Femur (tissue), 1 donor: ENCODE measurements at regions not wholly inside any gene's neighbourhood (a gene's known extent, or its start where the extent isn't known, plus 50 kb on each side); places are given as distances from the start of the nearest gene placed in this dataset.
"Not testable (repeated sequence)": the region's sequence is repeated elsewhere in the genome, so short reads cannot be mapped to it uniquely, and the experiment has no call there.

Experiments used
- DNase-seq: peaks from one replicate; pipeline ENCODE4 v3.0.0-alpha.2; 2017

DNA sequence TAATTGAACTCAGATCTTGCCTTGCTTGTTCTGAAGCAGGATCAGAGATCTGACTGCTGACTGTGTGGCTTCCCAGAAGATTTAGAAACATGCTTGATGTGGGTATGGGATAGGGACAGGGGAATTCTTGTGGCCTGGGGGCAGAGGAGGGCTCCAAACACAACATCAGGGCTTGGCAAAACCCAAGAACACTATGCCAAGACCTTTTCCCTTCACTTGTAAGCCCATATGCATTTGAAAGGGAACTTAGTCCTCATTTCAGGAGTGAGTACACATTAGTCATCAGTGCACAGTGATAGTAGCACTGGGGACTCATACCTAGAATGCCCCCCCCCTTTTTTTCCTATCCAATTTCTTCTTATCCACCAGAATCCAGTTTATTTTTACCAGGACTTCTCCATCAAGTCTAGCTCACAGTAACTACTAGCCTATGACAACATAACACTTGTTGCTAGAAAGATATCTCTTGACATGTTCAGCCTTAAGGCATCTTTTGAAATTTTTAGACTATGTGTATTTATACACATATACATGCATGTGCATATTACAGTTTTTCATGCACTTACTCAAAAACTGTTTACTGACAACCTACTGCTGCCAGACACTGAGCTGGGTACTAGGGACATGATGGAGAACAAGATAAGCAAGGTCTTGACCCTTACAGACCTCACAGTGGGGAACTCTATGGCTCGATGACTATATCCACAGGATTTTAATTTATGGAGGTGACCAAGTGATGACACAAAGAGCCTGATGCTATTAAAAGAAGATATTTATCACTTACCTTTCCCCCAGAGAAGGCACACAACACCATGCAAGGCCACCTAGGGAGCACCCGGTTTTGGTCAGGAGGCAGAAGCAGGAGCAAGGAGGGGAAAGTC lies 158.3 kb upstream of the MAP3K1 start:
- DNase-seq: no peak

DNA sequence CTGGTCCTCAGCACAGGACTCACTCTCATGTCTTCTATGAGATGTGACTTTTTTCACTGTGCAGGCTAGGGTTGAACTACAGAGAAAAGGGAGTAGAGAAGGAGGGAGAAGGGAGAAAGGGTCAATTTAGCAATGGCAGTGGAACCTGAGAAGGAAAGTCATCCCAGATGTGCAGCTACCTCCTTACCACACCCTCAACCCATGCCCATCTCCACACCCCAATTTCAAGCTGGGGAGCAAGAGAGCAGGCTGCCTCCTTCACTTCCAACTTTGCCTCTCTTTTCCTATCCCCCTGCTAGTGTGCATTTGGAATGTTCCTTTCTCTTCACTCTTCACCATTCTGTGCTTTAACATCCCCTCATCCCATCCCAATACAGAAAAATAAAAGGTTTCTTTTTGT lies 163.5 kb upstream of the MAP3K1 start:
- DNase-seq: no peak

DNA sequence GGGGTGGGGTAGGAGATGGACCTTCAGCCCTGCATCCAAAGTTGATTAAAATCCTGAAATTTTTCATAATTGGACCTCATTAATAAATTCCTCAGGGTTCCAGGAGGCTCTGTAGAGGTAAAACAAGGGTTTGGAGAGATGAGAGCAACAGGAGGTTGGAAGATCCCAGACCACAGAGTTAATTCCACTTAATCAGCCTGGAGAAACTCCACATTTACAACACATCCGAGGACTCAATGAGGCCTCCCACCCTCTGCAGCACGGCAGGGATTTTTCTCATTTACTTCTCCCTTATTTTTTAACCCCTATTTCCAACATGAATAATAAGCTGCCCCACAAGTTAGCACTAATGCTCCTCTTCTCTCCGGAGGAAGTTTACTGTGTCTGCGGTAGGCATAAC lies 165.0 kb upstream of the MAP3K1 start:
- DNase-seq: no peak

DNA sequence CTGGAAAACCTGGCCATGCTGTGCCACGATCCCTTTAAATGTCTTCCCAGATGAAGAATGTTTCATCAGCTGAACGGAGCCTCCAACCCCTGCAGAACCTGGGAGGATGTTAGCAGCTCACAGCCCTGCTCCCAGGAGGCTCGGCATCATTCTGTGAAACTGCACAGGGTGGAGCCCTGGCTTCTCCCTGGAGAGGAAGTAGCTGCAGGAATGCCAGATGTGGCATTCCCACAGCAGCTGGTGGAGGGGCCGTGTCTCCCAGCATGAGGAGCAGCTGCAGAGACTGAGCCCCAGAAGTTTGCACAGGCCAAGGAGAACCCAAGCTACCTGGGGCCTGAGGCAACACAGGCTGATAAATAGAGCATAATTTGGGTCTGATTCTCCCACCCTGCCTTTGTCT lies 165.8 kb upstream of the MAP3K1 start:
- no peak for DNase-seq

DNA sequence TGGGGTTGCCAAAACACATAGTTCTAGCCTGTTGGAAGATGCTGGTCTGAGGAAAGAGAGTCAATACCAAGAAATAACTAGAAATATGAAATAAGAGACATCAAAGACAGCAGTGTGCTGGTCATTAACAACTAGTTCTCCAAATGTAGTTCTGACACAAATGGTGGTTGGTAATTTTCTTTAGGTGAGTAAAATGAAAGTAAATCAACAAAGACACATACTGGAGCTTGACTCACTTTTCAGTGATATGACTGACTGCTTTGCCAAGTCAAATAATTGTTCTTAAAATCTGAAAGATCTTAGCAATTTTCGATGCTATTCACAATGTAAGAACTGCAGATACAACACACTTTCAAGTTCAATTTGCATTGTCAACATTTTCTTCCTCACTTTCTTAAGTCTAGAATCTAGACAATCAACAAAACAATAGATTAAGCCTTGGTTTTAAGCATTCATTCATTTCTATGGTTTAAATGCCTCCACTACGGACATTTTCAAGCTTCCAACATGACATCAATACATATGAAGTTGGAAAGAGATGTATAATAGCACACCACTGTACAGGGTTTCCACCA lies 166.8 kb upstream of the MAP3K1 start:
- no peak for DNase-seq

DNA sequence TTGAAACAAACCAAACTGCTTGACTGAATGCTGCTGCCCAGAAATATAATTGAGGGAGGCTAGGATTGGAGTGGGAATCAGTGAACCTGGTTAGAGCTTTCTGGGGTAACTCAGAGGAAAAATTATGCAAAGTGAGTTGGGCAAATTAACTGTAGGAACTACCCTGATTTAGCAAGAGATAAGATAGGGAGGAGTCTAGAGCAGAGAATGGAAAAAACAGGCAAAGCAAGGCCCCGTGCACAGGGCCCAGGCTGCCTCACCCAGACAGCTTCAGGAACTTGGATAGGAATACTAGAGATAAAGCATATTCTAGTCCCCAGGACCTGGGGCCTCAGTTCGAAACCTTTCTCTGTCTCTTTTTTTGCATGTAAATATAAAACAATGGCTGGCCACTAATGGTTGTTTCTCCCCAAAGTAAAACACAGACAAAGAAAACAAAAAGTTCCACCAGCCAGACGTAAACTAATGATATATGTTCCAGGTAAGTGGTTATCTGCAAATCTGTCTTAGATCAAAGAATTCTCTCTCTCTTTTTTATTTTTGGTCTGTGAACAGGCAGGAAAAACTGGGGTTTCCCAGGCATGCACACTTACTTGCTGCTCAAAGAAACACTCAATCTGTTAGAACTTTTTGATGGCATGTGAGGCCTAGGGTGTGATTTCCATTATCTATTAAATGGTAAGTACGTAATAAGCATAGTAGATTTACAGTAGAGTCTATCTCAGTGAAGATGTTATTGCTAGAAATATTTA lies 168.1 kb upstream of the MAP3K1 start:
- no peak for DNase-seq

DNA sequence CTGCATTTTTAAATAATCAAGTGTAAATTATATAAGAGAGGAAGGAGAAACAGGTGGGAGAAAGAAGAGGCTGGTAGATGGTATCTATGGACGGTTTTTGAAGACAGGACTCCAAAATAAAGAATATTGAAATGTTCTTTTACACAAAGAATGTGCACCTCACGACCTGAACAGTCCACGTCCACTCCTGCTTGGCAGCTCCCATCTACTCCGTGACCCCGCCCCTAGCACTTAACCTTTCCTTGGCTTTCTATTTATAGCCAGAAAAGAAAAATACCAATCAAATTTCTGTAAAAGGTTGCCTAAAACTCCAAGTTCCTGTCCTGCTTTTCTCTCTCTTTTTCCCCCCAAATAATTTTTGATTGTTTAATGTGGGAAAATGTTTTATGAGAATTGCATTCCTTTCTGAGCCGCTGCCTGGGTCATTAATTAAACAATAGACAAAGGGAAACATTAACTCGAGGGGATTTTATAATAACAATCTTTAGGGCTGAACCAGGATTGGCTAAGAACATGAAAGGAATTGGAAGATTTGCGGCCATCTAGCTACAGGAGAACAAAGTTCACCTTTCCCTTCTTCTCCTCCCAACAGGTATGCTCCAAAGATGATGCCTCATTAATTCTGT lies 173.6 kb upstream of the MAP3K1 start:
- no peak for DNase-seq

DNA sequence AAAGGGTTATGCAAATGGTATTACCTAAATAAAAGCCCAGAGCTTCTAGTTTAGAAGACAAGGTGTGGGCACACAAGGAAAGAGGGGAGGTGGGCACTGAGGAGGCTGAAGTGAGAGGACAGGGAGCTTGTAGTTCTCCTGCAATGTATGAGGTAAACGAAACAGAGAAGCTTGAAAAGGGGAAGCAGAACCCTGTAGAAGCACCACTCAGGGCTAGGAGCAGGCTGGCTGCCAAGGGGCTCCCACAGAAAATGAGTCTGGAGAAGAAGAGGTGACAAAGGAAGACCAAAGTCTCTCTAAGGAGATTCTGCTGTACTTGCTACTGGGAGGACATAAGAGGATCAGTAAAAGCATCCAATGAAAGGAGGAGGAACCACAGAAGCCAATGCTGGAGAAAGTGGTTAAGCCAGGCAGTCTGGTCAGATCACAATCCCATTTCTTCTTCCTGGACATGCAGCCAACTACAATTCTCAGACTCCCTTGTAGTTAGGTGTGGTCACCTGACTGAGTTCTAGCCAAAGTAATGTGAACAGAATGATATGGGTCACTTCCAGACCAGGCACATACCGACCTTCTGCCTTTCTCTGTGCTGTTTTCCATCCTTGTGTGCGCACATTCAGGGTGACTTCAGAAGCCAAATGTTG lies 174.5 kb upstream of the MAP3K1 start:
- DNase-seq: no peak

DNA sequence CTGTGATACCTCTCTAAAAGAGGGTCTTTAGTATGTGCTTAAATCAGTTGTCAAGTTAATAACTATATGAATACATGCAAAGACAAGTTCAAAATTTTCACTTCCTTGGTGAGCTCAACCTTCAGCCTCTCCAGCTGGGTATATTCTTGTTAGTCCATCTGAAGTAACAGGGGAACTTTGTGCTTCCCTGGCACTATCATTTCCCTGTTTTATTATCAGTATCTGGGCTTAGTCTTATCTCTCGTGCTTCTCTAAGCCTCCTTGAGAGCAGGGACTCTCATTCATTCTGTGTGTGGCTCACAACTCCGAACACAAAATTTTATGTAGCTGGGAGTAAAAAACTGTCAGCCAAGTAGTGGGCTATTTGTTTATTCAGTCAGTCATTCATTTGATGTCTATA lies 175.9 kb upstream of the MAP3K1 start:
- DNase-seq: no peak

DNA sequence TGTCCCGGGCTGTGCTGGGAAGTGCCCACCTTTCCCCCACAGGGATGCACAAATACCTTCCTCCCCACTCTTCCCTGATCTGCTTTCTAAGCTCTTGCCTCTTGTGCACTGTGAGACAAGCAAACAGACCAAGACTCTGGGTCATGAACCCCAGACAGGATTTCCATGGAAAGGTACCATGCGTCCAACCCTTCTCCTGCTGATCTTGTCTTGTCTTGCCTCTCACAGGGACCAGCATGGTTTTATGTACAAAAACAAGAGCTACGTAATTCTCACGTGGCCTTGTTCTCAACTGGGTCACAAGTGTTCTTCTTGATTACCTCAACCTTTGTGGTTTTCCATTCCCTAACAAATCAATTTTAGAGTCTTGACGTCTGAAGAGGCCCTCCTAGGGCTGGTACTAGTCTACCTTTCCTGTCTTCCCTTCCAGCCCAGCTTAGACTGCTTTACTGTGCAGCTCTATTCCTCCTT lies 176.5 kb upstream of the MAP3K1 start:
- no peak for DNase-seq

DNA sequence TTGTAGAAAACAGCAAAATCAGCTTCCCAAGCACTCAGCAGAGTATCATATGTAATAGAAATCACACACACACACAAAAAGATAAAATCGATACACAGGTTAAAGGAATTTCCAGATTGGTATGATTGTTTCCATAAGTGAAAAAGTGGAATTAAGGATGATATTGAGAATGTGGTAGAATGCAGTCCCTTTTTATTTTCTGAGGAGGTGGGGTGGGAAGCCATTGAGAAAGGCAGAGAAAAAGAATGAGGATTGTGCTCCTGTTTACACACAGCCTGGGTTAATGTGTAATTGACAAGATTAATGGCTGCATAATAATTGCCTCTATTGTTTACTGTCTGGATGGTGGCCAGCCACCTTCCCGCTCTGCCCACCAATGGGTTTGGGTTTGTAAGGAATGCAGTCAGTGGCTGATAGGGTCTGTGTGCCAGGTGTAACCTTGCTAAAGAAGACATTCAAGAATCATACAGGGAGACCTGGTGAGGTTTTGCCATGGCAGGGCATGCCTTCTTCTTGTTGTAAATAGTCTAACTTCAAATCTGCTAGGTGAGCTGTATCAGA lies 177.2 kb upstream of the MAP3K1 start:
- no peak for DNase-seq

DNA sequence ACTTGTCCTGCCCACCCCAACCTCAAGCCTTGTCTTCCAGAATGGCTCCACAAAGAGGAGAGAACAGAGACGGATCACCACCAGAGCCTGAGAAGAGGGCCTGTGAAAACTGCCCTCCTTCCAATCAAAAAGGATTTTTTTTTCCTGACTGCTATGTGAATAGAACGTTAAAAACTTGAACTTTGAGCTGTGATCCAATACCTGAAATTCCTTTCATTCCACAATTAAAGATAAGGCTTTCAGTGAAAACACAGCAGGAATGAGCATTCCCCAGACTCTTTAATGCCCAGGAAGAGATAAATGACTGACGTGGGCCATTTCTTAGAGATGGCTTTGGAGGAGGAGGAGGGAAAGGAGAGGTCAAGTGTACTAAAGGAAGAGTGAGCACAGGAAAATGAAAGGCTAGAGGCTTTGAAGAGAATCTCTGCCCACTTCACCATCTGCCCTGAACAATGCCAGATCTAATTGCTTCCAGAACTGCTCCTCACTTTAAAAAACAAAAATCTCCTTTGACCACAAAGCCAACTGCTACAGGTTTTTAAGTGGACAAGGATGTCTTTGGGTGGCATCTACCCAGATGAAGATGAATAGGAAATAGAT lies 177.9 kb upstream of the MAP3K1 start:
- DNase-seq: no peak

DNA sequence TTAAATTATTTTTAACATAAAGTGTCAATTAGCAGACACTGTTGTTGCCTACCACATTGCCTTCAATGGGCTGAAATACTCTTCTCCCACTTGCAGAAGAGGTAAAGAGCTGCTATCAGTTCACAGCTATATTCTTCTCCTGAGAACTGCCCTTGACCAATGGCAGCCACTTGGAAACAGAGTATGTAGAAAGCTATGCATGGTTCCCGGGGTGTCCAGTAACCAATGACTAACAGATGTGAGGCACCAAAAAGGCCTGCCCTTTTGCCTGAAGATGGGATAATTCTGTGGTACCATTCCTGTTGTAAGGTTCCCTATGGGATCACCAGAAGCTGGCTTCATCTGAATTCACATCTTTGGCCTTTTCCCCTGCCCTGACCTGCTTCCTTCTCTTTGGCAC lies 181.4 kb upstream of the MAP3K1 start:
- no peak for DNase-seq

DNA sequence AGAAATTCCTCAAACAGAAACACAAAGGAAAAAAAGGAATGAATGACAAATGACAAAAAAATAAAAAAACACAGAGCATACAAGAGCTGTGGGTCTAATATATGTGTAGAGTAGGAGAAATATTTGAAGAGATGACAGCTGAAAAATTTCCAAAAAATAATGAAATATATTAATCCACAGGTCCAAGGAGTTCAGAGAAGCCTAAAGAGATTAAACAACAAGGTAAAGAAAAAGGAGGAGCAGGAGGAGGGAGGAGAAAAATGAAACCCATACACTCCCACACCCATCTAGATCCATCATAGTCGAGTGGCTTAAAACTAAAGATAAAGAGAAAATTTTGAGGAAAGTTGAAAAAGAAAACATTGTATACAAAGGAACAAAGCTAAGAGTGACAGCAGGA lies 182.4 kb upstream of the MAP3K1 start:
- DNase-seq: no peak

DNA sequence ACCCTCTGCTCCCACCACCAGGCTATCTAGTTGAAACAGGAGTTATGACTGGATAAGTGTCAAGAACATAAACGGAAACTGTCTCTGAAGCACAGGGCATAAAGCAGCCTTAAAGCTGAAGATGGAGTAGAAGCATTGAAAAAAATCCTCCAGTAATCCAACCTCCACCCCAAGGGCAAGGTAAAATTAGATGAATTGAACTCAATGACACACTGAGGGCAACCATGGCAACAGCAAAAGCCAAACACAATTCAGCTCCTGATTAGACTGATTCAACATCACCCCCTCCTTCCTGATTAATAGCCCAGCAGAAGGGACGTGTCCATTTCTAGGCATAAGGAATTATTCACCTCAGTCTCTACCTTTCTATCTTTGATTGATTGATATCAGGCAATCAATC lies 183.2 kb upstream of the MAP3K1 start:
- DNase-seq: no peak

DNA sequence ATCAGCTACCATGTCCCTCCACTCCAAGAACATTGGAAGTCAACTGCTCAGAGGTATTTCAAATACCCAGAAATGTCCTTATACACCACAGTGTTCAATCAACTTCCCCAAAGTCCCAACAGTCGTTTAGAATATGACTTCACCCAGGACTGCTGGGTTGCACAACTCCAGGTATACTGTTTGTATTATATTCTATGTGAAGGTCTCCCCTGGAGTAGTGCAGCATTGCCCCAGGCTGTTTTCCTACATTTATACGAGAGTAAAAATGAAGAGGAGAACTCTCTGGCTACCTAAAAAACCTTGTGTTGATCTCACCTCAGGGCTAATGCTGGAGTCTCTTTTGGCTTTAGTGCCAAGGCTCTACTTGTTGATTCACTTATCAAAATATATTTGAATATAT lies 183.6 kb upstream of the MAP3K1 start:
- no peak for DNase-seq

DNA sequence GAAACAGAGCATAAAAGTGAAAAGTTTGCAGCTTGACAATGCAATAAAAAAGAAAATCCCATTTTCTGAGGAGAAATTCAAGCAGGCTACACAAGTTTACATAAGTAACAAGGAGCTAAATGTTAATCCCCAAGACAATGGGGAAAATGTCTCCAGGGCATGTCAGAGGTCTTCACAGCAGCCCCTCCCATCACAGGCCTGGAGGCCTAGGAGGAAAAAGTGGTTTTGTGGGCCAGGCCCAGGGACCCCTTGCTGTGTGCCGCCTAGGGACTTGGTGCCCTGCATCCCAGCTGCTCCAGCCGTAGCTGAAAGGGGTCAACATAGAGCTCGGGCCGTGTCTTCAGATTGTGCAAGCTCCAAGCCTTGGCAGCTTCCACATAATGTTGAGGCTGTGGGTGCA lies 186.7 kb upstream of the MAP3K1 start:
- DNase-seq: not testable (repeated sequence)

DNA sequence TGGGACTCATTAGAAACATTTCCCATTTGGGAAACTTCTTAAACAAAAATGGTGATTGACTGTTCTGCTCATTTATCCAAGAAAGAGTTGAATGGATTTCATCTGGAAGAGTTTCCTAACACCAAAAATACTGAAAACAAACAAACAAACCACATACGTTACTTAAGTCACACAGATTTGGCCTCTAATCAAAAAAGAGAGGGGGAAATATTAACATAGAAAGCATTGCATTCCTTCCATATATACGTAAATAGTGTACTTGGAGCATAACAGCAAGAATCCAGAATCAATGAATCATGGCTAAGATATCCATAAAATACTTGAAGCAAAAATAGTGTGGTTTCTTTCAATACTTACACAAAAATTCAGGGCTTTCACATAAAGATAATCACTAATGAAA lies 189.8 kb upstream of the MAP3K1 start:
- DNase-seq: no peak

DNA sequence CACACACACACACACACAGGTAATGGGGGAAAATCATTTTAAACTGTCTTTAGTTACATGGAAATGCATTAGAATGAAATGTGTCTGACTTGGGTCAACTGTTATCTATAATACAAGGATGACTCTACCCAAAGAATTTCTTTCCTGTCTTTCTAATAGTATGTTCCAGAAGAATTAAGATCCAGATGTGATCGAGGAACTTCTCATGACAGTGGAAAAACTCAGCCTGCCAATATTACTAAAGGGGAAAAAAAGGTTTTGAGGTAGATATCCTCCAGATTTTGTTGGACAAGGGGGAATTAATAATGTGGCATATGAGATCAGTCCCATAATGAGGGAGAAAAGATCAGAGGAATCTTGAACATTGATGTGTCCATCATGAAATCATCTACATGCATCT lies 190.6 kb upstream of the MAP3K1 start:
- no peak for DNase-seq

DNA sequence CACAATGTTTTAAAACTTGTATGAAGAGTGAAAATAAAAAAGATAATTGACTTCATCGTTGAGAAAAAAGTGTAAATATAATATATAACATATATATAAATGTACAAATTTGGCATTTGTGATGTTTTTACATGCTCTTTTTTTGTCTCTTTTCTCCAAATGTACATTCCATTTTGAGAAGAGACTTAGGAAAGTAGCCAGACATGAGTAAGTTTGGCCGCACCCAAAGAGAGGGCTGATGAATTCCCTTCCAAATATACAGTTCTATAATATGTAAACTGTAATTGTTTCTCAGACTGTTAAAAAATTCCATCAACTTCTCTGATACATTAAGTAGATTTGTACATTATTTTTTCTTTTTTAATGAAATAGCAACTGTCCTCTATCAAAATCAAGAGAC lies 193.2 kb upstream of the MAP3K1 start:
- no peak for DNase-seq

DNA sequence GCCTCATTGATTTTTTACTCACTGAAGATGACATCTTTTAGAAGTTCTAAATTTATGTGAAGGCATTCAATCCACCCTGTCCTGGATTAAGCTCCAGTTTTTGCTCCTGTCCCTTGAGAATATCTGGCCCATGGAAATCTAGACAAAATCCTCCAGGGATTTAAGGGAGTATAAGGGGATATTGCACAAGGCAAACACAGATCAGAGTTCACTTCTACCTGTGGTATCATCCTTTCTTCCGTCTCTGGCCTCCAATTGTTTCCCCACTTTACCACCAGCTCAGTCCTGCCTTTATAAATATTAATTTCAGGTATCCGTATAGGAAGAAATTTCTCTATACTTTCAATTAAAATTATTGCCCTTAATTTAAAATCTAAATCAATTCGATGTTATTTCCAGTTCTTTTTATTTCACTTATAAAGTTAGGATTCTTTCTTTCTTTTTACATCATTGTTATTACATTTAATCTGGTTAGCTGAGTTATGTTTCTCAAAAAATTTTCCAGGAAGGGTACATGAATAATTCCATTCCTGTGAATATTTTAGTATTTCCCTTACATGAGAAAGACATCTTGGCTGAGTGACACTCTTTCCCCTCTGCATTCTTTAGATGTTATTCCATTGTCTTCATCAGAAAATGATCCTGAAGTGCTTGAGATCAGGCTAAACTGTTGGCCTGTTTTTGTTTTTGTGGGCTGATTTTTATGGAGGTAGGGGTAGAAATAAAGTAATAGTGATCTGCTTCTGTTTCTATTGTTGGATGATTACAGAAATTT lies 194.3 kb upstream of the MAP3K1 start:
- no peak for DNase-seq
